Epithelial cell of proximal tubule (primary cell): ENCODE measurements at regions not wholly inside any gene's neighbourhood (a gene's known extent, or its start where the extent isn't known, plus 50 kb on each side); places are given as distances from the start of the nearest gene placed in this dataset.
"Not testable (repeated sequence)": the region's sequence is repeated elsewhere in the genome, so short reads cannot be mapped to it uniquely, and the experiment has no call there.

Source experiments
- DNase-seq: peaks from one replicate; pipeline ENCODE4 v3.0.0-alpha.2; 2011; ENCODE audit warnings: low read depth
- H3K4me3 ChIP-seq: 2 replicates; pipeline ENCODE4 v1.5.1; 2011; ENCODE audit warnings: low read depth, mild to moderate bottlenecking, low read length
- CTCF ChIP-seq: conservative IDR thresholded peaks from 2 replicates; pipeline ENCODE4 v1.5.1; 2012; ENCODE audit warnings: low read depth, mild to moderate bottlenecking, low read length

- TF ChIP-seq CTCF, result no peak
- no peak for DNase-seq
- no peak overlapping the region for H3K4me3 ChIP-seq
Measured at GRCh38 chr16:75861311-75862097, 135.2 kb upstream of the CPHXL start.

DNA sequence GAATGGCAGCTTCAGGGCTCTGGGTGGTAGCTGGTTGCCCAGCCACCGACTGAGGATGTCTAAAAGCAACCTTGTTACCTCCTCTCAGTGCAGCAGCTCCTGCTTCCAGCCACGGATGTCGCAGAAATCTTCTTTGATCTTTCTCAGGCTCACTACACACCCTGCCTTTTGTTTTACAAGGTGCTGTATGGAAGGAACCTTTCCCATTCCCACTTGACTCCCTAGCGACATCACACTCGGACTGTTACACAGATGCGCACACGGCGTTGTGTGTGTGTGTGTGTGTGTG lies 135.8 kb upstream of the CPHXL start:
- no peak for TF ChIP-seq CTCF
- H3K4me3 ChIP-seq, result no peak overlapping the region
- DNase-seq, result no peak

- DNase-seq, result no peak
- no peak overlapping the region for H3K4me3 ChIP-seq
- no peak for TF ChIP-seq CTCF
Measured at GRCh38 chr16:75864243-75864642, 138.0 kb upstream of the CPHXL start.

DNA sequence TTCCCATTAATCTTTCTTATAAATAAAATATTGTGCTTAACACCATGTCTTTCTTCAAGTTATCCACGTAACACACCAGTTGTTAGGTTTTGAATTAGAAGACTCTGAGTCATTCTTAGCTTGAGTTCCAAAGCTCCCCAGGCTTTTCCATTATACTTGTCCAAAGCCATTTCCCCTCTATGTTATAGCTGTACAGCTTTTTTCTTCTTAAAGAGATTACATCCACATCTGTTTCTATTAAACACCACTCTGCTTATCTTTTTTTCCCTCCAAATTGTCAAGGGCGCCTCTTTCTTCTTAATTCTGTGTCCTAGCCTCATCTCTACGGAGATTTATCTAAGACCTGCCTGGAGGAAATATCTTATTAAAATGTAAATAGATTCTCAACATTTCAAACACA lies 139.4 kb upstream of the CPHXL start:
- TF ChIP-seq CTCF, result no peak
- DNase-seq, result no peak
- H3K4me3 ChIP-seq, result no peak overlapping the region

GRCh38 chr16:75868636-75869632 lies 142.6 kb upstream of the CPHXL start:
- no peak for TF ChIP-seq CTCF
- DNase-seq, result no peak

DNA sequence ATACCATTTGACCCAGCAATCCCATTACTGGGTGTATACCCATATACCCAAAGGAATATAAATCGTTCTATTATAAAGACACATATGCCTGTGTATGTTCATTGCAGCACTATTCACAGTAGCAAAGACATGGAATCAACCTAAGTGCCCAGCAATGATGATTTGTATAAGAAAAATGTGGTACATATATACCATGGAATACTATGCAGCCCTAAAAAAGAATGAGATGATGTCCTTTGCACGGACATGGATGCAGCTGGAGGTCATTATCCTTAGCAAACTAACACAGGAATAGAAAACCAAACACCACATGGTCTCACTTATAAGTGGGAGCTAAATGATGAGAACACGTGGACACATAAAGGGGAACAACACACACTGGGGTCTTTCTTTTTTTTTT lies 155.0 kb upstream of the CPHXL start:
- DNase-seq, H3K4me3 ChIP-seq: not testable (repeated sequence)

More at GRCh38 chr16:75868636-75869632, 142.6 kb upstream of the CPHXL start:
- H3K4me3 ChIP-seq, result no peak overlapping the region

DNA sequence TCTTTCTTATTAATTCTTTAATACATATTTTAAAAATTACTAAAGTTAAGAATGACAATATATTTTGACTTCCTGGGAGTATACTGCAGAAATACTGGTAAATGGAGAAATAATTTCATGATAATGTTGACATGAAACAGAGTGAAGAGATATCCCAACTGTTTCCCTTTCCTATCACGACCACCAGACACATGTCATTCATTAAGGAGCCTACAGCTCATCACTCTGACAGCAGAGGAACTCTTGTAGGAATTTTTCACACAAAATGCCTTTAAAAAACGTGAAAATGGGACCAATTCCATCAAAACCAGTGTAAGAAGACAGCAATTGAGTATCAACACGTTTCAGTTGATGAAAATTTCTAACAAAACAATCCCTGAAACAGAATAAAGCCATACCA lies 172.9 kb upstream of the CPHXL start:
- no peak overlapping the region for H3K4me3 ChIP-seq
- TF ChIP-seq CTCF, result no peak
- DNase-seq, result no peak
